Lower leg skin (tissue), 4 donors: ENCODE measurements at regions not wholly inside any gene's neighbourhood (a gene's known extent, or its start where the extent isn't known, plus 50 kb on each side); places are given as distances from the start of the nearest gene placed in this dataset.

Experiments
- DNase-seq, 2 donors: peaks; one replicate each; pipeline ENCODE4 v3.0.0-alpha.2; 2019; ENCODE audit warnings: low spot score in 2 of 2
- H3K4me3 ChIP-seq: fragments of 200-600 bp; sonication (generic); 2 replicates; pipeline ENCODE4 v1.5.1; 2017; ENCODE audit warnings: mild to moderate bottlenecking, low read depth; ENCODE audit not compliant: poor library complexity, severe bottlenecking
- CTCF ChIP-seq, 3 donors: fragments of 450-650 bp; IDR thresholded peaks; one replicate each; pipeline ENCODE4 v1.5.1; 2016; ENCODE audit warnings: antibody characterized with exemption in 3 of 3, mild to moderate bottlenecking in 3 of 3, moderate library complexity in 2 of 3
- POLR2A ChIP-seq, 2 donors: fragments of 450-650 bp; IDR thresholded peaks; one replicate each; pipeline ENCODE4 v1.6.1; 2016 to 2017; ENCODE audit warnings: antibody characterized with exemption in 2 of 2, mild to moderate bottlenecking in 1 of 2, moderate library complexity in 1 of 2
- WGBS, 2 donors: methylation state at CpG; one replicate each; pipeline ENCODE4 v1.1.5; 2018; 5-methylcytosine and 5-hydroxymethylcytosine counted together
- intact Hi-C: fragments of 100-400 bp; cut with DNase I; formaldehyde crosslinking; loops from one replicate; pipeline ENCODE4 v1.15.0; 2023; ENCODE audit warnings: low total_unique reads

DNA sequence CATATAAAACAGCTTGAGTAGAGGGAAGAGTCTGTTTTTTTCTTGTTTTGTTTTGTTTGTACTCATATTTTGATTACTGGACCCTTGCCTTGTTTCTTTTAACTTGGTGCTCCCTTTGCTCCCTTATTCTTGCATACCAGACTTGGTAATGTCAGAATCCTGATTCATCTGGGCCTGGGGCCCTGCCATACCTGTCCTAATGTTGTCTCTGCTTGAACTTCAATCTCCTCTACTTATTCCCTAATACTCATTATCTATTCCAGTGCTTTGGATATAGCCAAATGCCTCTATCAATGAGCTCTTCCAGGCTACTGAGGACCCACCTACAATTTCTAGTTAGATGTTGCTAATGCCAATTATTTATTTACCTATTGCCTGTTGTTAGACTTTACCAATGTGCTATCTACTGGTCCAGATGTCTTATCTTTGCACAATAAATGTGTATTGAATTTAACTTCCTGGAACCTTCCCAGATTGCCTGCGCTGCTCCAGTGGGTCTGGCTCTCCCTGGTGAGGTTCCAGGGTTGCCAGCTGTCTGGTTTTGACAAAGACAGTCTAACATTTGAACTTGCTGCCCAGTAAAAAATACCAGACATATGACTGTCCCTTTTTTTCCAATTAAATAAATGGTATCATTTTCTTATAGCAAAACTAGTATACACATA is 64.4 kb upstream of the ACSL4 start:
- intact Hi-C loops: no loop called here
- 33 to 36% methylated on average over 1 of the region's 1 CpG for WGBS, 2 donors
- no peak overlapping the region for H3K4me3 ChIP-seq
- TF ChIP-seq CTCF (IDR thresholded peaks at IDR 0.05): no peak
- TF ChIP-seq POLR2A (IDR thresholded peaks at IDR 0.05): no peak
- no peak for DNase-seq

DNA sequence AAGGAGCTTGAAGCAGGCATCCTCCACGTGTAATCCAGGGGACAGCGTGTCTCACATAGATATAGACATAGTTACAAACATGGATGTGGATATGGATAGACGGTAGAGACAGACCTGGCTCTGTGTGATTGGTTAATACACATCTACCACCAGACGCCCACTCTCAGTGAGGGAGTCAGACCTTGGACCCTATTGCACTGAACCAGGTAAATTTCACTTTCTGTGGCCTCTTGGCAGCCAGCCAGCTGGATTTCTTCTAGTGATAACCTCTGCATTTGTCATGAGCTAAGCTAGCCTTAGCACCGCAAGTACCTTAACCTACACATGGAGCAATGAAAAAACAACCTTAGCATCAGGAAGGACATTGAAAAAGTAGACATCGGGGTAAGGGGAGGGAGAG is 79.2 kb upstream of the ACSL4 start:
- 72 to 89% methylated on average over 6 of the region's 6 CpGs for WGBS, 2 donors
- H3K4me3 ChIP-seq: no peak overlapping the region
- no peak for DNase-seq
- intact Hi-C loops: no loop called here
- TF ChIP-seq CTCF (IDR thresholded peaks at IDR 0.05) (no peak), POLR2A (IDR thresholded peaks at IDR 0.05) (no peak)

GRCh38 chrX:109813236-109813635 is 80.2 kb upstream of the ACSL4 start:
- no peak for DNase-seq
- intact Hi-C loops: no loop called here
- H3K4me3 ChIP-seq: no peak overlapping the region
- TF ChIP-seq CTCF (IDR thresholded peaks at IDR 0.05) (no peak), POLR2A (IDR thresholded peaks at IDR 0.05) (no peak)

GRCh38 chrX:109818976-109819375 is 85.9 kb upstream of the ACSL4 start:
- TF ChIP-seq CTCF (IDR thresholded peaks at IDR 0.05) (no peak), POLR2A (IDR thresholded peaks at IDR 0.05) (no peak)
- no peak for DNase-seq
- 41 to 53% methylated on average over 4 of the region's 4 CpGs for WGBS, 2 donors

DNA sequence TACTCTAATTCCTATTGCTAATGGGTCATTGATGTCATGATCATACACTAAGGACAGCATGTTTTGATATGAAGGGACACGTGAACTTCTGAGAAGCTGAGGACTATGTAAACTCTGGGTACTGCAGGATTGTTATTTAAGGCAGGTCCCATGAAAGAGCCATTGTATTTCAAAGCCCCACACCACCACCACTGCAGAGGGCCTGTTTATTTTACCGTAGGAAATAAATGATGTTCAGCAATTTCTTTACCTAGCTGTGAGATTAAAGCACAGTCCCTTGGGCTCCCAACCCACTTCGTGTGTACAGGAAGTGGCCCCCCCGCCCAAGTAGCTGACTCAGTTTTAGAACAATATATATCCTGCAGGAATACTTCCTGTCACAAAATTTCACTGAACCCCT is 89.8 kb upstream of the ACSL4 start:
- no peak overlapping the region for H3K4me3 ChIP-seq
- 57 to 61% methylated on average over 4 of the region's 4 CpGs for WGBS, 2 donors
- TF ChIP-seq CTCF (IDR thresholded peaks at IDR 0.05) (no peak), POLR2A (IDR thresholded peaks at IDR 0.05) (no peak)
- DNase-seq: no peak
- intact Hi-C loops: no loop called here

More at GRCh38 chrX:109818976-109819375, 85.9 kb upstream of the ACSL4 start:
- intact Hi-C loops: no loop called here
- H3K4me3 ChIP-seq: no peak overlapping the region
